Kidney (tissue), 13 donors: ENCODE measurements at regions not wholly inside any gene's neighbourhood (a gene's known extent, or its start where the extent isn't known, plus 50 kb on each side); places are given as distances from the start of the nearest gene placed in this dataset.
A peak's percentile ranks its signal among the peaks of the same experiment; 100 is the strongest.

ENCODE experiments used
- DNase-seq, 5 donors: peaks; one replicate each; pipeline ENCODE4 v3.0.0-alpha.2; 2013 to 2020
- FAIRE-seq: peaks from 2 replicates; lab custom pipeline; 2012; peaks lifted over from hg19 to GRCh38; lab: Jason Lieb, UNC
- H3K27ac ChIP-seq, 2 donors: one replicate each; pipeline ENCODE4 v1.7.0; 2013; ENCODE audit warnings: low read depth in 2 of 2, low read length in 2 of 2, inconsistent platforms in 1 of 2
- H3K27me3 ChIP-seq: one replicate; pipeline ENCODE4 v1.7.1; 2013; ENCODE audit warnings: low read length, inconsistent platforms; ENCODE audit not compliant: control insufficient read depth, insufficient read depth
- H3K36me3 ChIP-seq, 3 donors: one replicate each; pipeline versions ENCODE4 v1.7.0 to v1.7.1; 2013; ENCODE audit warnings: low read length in 3 of 3, control low read depth in 1 of 3, inconsistent platforms in 1 of 3; ENCODE audit not compliant: insufficient read depth in 3 of 3, control insufficient read depth in 2 of 3
- H3K4me1 ChIP-seq, 3 donors: one replicate each; pipeline versions ENCODE4 v1.7.0 to v1.7.1; 2013; ENCODE audit warnings: low read length in 3 of 3, inconsistent platforms in 1 of 3, low read depth in 1 of 3; ENCODE audit not compliant: control insufficient read depth in 2 of 3, insufficient read depth in 2 of 3
- H3K4me3 ChIP-seq, 3 donors: one replicate each; pipeline versions ENCODE4 v1.7.0 to v1.8.1; 2013; ENCODE audit warnings: low read length in 3 of 3, control low read depth in 1 of 3, inconsistent platforms in 1 of 3
- H3K9ac ChIP-seq, 3 donors: one replicate each; pipeline versions ENCODE4 v1.7.0 to v1.7.1; 2013; ENCODE audit warnings: low read length in 3 of 3, control low read depth in 1 of 3, inconsistent platforms in 1 of 3
- H3K9me3 ChIP-seq, 3 donors: one replicate each; pipeline versions ENCODE4 v1.7.0 to v1.7.1; 2013; ENCODE audit warnings: low read length in 3 of 3, control low read depth in 1 of 3, inconsistent platforms in 1 of 3; ENCODE audit not compliant: control insufficient read depth in 2 of 3, insufficient read depth in 1 of 3
- intact Hi-C: fragments of 100-400 bp; cut with DNase I; formaldehyde crosslinking; loops from one replicate; pipeline ENCODE4 v1.11.1; 2022
- TF ChIP-seq, protein P1 (sequence below): IDR thresholded peaks from 3 replicates; pipeline ENCODE4 v1.5.1; 2012; ENCODE audit warnings: mild to moderate bottlenecking, moderate library complexity, borderline replicate concordance; ENCODE audit not compliant: insufficient read depth; ENCODE audit errors: extremely low read depth
- donor health status: control.
- donor health status: control.
- donor health status: control.
- donor health status: control.
- donor health status: control.
- donor health status: DM: yes; HTN: yes; CAD: no.
- donor health status: Normal renal cell carcinoma (clear cell type).

DNA sequence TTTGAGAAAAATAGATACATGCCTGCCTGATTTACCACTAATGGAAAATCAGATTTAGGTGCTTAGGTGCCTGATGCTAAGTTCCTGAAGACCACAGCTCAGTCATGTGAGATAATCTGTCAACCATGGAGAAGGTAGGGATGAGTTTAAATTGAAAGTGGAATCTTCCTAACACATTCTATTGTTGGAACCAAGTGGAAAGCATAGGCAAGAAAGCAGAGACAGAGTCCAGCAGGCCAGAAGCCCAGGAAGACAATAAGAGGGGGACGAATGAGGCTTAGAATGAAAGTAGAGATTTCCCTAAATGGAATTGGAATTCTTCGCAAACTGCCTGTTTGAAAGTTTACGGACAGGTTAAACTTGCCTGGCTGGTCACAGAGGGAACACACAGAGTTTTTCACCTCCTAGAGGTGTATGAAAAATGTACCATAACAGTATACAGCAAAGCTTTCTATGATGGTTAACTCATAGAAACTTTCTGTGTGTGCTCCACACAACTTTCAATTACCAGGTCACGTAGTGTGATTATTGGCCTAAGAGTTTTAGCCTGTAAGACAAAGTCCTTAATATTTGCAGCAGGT is 453.8 kb upstream of the KCNMB2 start:
- H3K4me1 ChIP-seq = peaks cover 9 to 17% (median 10%) of the 10 kb centered on the region in 3 donors
- DNase-seq (no peak), FAIRE-seq (no peak)
- no peak overlapping the region for H3K9ac ChIP-seq
- H3K27me3 ChIP-seq = no peaks in the 10 kb centered on the region
- H3K9me3 ChIP-seq = no peaks in the 10 kb centered on the region
- H3K27ac ChIP-seq = no peak overlapping the region
- no peaks in the 10 kb centered on the region for H3K36me3 ChIP-seq
- intact Hi-C loops = no loop called here
- TF ChIP-seq, protein P1, sequence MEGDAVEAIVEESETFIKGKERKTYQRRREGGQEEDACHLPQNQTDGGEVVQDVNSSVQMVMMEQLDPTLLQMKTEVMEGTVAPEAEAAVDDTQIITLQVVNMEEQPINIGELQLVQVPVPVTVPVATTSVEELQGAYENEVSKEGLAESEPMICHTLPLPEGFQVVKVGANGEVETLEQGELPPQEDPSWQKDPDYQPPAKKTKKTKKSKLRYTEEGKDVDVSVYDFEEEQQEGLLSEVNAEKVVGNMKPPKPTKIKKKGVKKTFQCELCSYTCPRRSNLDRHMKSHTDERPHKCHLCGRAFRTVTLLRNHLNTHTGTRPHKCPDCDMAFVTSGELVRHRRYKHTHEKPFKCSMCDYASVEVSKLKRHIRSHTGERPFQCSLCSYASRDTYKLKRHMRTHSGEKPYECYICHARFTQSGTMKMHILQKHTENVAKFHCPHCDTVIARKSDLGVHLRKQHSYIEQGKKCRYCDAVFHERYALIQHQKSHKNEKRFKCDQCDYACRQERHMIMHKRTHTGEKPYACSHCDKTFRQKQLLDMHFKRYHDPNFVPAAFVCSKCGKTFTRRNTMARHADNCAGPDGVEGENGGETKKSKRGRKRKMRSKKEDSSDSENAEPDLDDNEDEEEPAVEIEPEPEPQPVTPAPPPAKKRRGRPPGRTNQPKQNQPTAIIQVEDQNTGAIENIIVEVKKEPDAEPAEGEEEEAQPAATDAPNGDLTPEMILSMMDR = no peak
- no peak overlapping the region for H3K4me3 ChIP-seq

DNA sequence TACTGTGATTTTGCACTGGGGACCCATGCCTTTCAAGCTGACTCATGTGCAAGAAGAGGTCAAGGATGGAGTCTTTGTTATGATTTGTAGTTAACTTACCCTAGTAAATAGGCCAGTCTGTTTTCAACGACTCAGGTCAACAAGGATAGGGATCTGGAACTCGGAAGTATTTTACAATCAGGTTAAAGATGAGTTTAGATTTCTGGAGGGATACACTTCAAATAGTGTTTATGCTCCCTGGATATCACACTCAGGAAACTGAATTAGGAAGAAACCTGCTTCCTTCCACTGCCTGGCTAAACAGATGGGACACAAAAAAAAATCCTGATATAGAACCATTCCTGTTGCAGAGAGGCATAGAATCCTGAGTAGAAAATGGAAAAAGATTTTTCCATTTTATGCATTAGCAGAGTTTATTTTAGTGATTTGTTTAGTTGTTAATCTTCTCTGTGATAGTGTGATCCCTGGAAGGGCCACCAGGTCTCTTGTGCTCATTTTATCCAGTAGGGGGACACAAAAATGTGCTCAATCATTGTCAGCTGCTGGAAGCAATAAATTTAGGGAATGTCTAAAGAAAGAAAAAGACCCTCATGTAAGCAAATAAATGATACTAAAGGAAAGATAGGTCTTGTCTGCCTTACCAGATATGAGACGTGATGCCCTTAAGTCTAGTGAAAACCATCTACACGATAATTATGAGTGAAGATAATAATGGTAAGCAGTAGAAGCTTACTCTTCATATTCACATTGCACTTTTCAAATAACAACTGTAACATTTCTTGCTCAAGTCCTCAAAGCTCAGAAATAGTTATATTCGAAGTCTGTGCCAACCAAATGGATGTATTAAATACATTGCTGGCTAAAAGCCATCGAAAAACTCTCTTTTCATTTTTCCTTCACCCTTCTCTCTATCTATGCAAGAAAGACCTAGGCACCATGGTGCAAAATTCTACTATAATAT is 452.1 kb upstream of the KCNMB2 start:
- FAIRE-seq (no peak), DNase-seq (peak in 2 of 5 donors; percentile 68 to 80)
- TF ChIP-seq, protein P1 = peak; percentile 44
- peaks cover 7 to 17% (median 10%) of the 10 kb centered on the region in 3 donors for H3K4me1 ChIP-seq
- no peaks in the 10 kb centered on the region for H3K36me3 ChIP-seq
- no peak overlapping the region for H3K4me3 ChIP-seq
- no peak overlapping the region for H3K9ac ChIP-seq
- no peaks in the 10 kb centered on the region for H3K9me3 ChIP-seq
- H3K27ac ChIP-seq = no peak overlapping the region
- intact Hi-C loops = no loop called here
- H3K27me3 ChIP-seq = no peaks in the 10 kb centered on the region

DNA sequence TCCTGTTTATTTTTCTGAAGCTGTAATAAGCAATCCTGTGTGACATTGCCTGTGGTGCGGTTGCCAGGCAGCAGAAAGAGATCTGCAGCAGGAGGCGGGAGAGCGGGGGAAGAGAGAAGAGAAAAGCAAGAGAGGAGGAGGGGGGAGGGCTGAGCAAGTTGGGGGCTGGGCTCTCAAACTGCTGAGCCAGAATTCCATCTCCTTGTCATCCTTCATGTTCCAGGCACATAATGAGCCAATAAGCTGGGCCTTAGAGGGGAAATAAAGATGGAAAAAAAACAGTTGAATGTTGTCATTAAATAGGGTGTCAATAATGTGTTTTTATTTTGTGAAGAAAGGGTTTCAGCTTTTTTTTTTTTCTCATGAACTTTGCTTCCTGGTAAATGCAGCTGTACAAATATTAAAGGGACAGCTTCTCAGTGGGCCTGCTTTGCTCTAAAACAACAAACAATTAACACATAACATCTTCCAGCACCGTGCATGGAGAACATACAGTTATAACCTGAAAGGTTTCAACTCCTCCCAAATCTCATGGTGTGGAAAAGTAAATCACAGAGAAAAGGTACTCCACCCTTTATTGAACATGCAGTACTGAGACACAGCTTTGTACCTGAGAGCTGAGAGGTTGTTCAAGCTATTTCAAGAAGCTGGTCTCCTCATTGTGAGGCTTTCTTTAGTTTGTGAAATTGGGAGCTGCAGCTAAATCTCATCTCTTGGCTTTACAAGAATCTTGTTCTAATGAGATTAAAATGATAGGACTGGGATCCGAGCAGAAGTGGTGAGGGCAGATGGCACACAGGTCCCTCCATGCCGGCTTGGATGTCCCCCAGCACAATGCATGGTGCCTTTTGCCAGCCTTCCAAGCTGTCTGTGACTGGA is 451.1 kb upstream of the KCNMB2 start:
- Histone ChIP-seq H3K9me3 (no peaks in the 10 kb centered on the region), H3K9ac (no peak overlapping the region), H3K27me3 (no peaks in the 10 kb centered on the region), H3K4me1 (peaks cover 7 to 17% (median 10%) of the 10 kb centered on the region in 3 donors), H3K36me3 (no peaks in the 10 kb centered on the region), H3K4me3 (no peak overlapping the region), H3K27ac (no peak overlapping the region)
- DNase-seq (peak; percentile 89 to 96 (median 93)), FAIRE-seq (no peak)
- TF ChIP-seq, protein P1 = no peak
- intact Hi-C loops = no loop called here
